Daoy (cell line): ENCODE measurements at regions not wholly inside any gene's neighbourhood (a gene's known extent, or its start where the extent isn't known, plus 50 kb on each side); places are given as distances from the start of the nearest gene placed in this dataset.

Experiments
- DNase-seq: peaks from one replicate; pipeline ENCODE4 v3.0.0-alpha.2; 2015; ENCODE audit warnings: low read depth

DNA sequence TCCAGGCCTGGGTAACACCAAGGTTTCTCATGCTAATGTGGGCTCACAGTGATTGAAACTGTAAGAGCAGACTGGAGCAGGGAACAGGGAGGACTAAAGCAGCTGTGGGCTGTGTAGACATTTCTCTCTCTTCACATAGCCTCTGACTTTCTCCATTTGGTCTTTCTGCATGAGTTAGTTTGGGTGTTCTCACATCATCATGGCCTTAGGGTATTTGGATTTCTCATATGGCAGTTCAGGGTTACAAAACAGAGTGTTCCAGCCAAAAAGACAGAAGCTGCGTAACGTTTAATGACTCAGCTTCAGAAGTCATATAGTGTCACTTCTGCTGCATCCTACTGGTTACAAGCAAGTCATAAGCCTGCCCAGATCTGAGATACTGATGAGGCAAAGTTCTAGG lies 52.0 kb upstream of the OSBPL8 start:
- peak; percentile 72 for DNase-seq

DNA sequence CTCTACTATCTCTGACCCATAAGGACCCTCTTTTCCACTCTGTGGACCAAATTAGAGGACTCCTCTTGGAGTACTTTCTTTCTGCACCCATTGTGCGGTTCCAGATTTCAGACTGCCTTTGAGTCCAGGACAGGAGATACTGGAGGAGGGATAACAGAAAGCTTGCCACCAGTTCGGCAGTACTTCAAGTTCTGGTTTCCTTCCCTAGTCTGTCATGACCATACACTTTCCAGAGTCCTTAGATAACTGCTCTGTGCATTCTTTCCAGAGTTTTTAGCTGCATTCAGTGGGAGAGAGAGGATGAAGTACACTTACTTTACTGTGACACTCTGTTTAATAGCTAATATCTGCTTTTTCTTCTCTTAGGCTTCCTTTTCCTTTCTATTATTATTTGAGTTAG lies 54.8 kb upstream of the OSBPL8 start:
- no peak for DNase-seq

DNA sequence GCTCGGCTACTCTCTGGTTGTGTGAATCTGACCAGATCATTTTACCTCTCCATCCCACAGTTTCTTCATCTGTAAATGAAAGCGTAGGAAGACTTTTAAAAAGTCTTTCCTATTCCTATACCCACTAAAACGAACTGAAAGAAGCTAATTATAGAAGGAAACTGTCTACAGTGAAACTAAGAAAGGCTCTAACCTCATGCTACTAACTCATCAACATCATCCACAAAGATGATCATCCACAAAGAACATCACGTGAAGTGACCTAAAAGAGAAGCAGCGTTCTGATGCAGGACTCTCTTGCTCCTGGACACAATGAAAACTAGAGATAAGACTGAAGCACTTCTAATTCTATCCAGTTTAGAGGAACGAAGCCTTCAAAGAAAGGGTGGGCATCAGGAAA lies 58.5 kb upstream of the OSBPL8 start:
- no peak for DNase-seq

DNA sequence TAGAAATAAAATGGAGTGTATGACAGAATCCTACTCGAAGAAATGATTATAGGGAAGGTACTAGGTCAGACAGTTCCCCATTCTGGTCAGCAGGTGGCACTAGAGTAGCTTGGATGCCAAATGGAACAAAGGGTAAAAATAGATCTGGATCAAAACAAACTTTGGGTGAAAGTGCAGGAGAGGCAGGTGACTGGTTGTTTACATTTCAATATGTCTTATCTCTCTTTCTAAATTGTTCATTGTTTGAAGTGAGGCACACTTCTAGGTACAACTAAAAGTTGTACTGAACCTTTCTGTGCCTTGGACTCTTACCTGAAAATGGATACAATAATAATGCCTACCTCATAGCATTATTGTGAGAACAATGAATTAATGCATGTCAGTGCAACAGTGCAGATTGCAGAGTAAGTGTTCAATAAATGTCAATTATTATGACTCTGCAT lies 62.0 kb upstream of the OSBPL8 start:
- DNase-seq: peak; percentile 65

DNA sequence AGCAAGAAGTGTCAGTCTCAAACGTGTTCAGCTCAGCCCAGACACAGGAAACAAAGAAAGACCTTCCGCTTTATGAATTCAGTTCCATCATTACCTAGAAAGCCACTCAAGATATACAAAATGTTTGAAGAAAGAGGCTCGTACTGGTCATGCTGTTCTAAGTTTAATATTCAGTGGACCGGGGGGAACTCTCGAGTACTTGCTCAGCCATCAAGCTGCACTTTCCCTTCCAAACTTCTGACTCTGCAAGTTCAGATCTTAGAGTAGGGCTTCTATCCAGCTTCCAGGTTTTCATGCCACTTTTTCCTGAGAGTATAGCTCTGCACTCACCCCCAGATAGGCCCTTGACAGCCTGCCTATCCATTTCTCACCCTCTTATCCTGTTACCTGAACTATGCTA lies 62.8 kb upstream of the OSBPL8 start:
- DNase-seq: no peak

DNA sequence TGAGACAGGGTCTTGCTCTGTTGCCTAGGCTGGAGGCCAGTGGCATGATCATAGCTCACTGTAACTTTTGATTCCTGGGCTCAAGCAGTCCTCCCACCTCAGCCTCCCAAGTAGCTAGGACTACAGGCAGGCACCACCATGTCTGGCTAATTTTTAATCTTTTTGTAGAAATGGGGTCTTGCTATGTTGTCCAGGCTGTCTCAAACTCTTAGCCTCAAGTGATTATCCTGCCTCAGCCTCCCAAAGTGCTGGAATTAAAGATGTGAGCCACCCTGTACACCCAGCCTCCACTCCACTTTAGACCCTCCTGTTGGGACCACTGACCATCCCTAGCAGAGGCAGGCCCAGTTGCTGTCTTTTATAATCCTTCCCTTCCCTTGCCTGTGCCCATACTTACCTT lies 63.3 kb upstream of the OSBPL8 start:
- DNase-seq: no peak

DNA sequence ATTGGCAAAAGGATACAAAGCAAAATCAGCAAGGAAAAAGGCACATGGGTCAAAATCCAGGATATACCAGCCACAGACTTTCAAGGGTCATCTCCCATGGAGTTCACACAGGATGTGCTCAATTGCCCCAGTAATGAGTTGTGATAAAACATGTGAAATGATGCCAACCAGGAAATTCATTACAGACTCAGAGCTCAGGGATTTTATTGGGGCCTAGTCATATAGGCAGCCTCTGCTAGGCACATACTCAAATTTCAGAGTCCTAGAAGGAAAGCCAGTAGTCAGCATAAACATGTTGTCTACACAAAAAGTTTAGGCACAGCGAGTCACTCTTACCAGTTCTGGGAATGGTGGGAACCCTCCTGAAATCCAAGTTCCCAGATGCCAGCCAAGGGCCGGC lies 64.4 kb upstream of the OSBPL8 start:
- peak; percentile 80 for DNase-seq

DNA sequence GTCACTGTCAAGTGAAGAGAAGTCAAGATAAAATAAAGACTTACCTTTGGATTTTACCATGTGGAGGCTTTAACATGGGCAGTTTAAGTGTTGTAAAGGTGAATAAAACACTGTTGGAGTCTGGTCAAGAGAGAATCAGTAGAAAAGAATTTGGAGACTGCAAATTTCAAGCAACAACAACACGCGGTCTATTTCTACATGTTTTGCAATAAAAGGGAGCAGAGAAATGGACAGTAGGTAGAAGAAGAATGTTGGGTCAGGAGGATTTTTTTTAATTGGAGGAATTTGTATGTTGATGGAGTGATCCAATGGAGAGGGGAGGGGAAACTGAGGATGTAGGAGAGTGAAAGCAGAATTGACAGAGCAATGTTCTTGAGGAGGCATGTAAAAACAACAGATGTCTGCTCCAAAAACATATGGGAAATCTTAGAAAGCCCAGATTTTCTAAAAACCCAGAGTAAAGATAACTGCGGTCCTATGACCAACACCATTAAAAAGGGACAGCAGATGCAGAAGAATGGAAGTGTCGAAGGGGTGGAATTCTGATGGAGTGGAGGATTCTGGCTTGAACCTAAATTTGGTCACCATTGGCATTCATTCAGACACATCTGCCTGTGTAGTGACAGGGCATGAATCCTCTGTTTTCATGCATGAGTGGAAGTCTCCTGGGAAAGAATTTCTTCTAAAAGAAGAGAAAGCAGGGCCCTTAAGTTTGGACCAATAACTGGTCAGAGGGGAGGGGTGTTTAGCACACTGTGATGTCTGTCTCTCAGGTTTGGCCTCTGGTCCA lies 68.0 kb upstream of the OSBPL8 start:
- DNase-seq: no peak

DNA sequence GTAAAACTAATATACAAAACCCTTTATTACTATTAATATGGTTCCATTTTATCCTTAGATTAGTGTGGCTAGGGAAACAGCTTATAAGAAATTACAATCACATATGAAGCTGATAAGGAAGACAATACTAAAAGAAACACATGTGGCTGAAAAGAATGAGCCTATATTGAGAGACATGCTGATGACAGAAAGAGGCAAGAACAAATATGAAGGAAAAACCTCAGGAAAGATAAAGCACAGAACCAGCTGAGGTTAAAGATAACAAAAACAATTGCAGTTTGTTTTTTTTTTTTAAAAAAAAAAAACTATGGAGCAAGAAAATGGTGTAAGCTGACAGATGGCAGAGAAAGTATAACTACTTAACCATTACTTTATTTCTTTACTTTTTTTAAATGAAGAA lies 69.2 kb upstream of the OSBPL8 start:
- DNase-seq: no peak

DNA sequence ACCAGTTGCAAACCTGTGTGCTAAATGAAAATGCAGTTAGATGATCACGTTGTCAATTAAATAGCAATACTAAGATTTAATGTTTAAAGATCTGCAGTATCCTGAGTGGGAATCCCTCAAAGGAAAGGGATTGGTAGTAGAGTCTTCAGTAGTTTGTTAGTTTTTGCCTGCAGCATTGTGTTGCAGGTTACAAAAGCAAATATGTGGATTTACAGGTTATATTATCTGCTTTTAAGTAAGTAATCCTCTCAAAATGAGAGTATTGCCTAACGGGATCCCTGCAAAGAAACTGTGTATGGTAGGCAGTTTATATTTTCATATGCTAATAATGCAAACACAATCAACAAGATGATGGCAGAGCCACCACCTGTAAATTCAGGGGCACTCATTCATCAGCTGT lies 72.2 kb upstream of the OSBPL8 start:
- DNase-seq: no peak

DNA sequence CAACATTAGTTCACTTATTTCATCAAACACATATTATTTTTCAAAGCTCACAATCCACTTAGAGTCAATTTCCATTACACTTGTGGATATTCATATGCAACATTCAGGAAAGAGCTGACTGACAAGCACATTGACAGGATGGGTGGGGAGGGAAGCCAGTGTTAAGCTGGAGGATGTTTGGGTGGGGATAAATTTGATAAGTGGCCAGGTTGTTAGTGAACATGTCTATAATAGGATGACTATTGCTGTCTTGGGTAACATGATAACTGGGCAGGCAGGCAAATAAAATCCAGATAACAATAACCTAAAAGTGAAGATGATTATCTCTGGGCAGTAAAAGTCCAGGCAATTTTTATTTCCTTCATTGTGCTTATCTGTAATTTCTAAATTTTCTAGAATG lies 73.8 kb upstream of the OSBPL8 start:
- no peak for DNase-seq

DNA sequence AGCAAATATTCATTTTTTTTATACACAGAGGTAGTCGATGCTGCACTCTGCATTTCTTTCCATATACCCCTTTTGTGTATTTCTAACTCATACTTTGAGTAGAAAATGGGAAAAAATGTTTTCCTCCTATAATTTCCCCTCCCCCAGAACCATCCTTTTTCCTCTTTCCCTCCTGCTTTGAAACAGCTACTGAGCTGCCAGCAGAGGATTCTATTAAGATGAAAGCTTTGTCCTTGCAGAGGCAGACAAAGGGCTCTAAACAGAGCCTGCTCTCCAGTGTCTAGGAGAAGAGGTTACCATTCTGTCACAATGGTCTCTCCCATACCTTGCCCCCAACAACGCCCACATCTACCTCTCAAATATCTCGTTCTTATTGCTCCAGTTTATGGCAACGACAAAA lies 74.6 kb upstream of the OSBPL8 start:
- no peak for DNase-seq

DNA sequence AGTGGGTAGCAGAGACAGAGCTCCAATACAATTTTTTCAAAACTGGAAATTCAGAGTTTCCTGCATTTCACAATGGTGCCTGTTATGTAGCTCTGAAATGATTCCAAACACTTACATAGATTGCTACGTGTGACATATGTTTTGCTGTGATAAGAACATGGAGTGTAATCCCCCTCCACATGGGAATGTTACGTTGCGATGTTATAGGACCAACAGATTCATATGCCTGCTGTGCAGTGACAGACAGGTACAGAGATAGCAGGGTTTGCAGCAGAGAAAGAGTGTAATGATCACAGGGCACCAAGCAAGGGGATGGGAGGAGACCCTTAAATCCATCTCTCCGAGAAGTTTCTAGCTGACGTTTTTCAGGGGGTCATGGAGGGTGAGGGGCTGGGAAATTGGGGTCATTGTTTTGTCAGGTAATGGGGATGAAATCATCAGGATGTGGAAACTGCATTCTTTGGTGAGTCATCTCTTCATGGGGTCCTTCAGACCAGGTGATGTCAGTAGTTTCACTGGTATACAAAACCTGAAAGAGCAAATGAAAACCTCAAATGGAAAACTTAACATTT lies 76.6 kb upstream of the OSBPL8 start:
- DNase-seq: peak; percentile 74

DNA sequence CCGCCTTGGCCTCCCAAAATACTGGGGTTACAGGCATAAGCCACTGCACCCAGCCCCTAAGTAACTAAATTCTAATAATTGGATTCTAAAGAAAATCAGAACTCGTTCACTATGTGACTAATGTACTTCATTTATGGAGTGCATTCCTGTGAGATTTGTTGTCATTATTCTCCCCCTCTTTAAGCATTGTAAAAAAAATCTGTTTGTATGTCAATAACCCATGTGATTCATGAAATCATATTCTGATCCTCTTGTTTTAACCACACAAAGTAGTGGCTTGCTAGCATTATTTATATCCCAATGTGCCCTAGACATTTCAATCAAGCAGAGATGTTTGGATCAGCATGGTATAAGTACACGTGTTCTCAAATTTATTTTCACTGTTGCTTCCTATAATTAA lies 78.2 kb upstream of the OSBPL8 start:
- no peak for DNase-seq

DNA sequence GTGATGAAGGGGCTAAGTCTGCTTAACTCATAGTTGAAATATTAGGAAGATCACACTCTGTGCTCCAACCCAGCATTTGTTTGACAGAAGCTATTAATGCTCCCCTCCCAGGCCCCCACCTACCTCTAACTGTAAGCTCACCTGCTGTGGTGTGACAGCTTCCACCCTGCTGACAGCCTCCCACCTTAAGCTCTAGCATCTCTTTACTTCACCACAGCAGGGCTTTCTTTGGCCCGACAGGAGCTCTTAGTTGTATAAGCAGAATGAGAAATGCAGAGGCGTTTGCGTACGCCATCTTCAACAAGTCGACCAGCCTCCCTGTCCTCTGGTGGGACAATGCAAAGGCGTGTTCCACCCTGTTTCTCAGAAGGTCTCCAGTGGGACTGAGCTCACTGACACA lies 80.1 kb upstream of the OSBPL8 start:
- no peak for DNase-seq

DNA sequence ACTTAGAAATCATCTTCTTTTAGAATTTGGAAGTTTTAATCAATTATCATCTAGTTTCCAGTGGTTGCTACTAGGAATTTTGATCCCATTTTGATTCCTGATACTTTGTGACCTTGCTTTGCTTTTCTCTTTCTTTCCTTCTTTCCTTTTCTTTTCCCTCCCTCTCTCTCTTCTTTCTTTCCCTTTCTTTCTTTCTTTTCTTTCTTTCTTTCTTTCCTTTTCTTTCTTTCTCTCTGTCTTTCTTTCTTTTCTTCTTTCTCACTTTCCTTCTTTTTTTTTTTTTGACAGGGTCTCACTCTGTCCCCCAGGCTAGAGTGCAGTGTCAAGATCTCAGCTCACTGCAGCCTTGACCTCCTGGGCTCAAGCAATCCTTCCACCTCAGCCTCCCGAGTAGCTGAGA lies 81.5 kb upstream of the OSBPL8 start:
- no peak for DNase-seq

DNA sequence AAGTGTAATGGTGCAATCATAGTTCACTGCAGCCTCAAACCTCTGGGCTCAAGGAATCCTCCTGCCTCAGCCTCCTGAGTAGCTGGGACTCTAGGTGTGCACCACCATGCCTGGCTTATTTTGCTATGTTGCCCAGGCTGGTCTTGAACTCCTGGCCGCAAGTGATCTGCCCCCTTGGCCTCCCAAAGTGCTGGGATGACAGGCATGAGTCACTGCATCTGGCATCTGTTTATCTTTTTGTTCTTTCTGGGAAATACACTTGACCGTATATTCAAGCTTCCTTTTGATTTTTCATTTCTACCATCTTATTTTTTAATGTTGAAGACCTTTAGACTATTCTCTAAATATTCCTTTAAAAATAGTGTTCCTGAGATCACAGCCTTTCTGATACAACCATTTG lies 82.4 kb upstream of the OSBPL8 start:
- no peak for DNase-seq

DNA sequence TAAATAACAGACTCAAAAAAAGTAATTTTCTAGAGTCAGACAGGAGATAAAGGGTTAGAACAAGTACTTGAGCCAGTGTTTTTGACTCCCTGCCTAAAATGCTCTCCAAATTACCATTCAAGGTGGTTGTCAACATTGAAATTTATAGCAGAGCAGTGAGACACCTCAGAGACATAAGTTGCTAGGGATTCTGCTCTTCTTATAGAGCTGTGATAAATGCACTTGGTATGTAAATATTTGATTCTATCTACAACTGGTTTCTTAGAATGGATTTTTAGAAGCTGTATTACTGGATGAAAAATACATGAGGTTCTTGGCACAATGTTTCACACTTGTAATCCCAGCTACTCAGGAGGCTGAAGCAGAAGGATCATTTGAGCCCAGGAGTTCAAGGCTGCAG lies 83.9 kb upstream of the OSBPL8 start:
- DNase-seq: no peak

DNA sequence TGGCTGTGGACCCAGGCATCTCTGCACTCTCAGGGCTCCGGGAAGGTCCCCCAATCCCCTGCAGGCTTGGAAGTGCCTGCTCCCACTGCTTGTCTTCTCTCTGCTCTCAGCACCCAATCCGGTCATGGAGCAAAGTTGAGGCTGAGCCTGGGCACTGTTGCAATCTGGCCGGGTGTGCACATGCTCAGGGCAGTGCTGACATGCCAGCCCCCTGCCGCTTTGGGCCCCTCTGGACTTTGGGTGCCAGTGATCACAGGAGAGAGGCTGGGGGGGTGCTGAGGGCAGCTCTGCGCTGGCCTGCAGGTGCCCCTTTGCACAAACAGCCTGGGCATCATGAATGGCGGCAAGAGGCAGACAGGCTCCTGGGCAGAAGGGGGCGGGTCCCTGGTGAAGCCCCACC lies 85.4 kb upstream of the OSBPL8 start:
- no peak for DNase-seq

DNA sequence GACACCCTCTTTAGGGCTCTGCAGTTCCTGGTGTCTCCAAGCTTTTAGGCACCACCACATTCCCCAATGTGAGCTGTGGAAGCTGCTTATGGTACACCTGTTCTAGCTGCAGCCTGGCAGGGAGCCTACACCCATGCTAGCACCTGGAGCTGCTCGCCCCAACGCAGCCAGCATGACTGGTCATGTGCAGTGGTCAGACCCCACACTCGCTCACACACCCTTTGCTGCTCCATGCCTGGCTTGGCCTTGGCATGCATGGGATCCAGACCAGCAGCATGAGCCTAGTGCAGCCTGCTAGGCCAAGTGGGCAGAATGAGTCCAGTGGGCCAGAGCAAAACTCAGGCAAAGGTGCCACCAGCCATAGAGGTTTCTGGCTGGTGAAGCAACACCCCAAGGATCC lies 86.4 kb upstream of the OSBPL8 start:
- DNase-seq: no peak

DNA sequence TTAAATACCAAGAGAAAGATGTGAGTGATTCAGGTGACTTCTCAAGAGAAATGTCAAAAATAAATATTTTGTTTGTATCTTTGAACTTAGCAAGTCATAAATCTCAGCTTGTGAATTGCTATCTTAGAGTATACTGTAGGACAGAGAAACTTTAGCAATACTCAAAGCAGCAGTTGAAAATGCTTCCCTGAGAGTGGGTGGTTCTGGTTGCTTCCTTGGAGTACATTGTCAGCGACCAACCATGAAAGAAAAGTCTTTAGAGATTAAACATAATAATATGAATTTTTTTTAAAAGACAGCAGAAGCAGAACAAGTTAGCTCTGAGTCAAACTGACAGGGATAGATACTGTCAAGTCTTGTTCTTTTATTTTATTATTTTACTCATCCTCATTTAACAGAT lies 86.8 kb upstream of the OSBPL8 start:
- DNase-seq: no peak

DNA sequence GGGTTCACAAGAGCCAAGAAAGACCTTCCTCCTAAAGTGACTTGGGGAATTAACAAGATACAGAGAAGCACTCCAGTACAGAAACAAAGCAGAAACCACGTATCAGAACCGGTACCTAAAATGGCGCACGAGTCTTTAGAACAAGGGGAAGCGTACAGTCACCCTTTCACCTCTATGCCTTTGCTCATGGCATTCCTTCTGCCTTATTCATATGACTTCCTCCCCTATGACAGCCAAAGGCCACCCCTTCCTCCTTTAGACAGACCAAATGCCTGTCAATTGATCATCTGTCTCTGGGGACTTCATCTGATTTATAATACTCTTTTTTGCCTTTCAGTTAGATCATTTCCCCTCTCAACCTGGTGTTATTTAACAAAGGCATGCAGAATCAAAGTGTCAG lies 89.5 kb upstream of the OSBPL8 start:
- peak; percentile 21 for DNase-seq

DNA sequence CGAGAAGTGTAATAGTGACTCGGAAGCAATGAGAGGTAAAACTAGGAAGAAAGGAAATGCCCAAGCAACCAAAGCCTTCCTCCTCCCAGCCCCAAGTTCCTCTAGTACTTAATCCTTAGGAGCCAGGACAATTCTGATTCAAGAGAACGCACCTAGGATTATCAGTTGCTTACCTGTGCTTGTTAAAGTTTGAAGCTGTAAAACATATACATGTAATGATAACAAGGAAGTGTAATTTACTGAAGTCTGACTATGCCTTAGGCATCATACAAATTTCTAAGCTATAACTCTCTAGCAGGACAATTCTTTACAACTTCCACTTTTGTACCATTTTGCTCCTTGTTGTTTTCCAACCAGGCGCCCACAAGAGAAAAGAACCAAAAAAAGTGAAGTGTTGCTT lies 92.8 kb upstream of the OSBPL8 start:
- no peak for DNase-seq

DNA sequence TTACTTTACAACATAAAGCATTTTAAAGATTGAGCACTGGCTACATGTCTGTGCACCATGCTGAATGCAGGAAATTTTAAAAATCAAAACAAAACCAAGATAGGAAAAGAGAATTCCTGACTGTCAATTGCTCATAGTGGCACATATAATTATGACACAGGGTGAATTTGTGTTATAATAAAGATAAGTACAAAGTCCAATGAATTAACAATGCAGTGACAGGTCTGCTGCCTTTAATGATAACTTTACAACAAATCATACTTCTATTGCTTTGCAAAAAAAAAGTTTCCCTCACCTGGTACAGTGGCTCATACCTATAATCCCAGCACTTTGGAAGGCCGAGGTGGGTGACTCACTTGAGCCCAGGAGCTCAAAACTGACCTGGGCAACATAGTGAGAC lies 93.8 kb upstream of the OSBPL8 start:
- no peak for DNase-seq
